GM18873 (cell line): ENCODE measurements at regions not wholly inside any gene's neighbourhood (a gene's known extent, or its start where the extent isn't known, plus 50 kb on each side); places are given as distances from the start of the nearest gene placed in this dataset.
A peak's percentile ranks its signal among the peaks of the same experiment; 100 is the strongest.

Source experiments
- ATAC-seq: cut with Tn5 transposase; IDR thresholded peaks from one replicate; pipeline ENCODE4 v1.9.1; 2021; ENCODE audit warnings: mild to moderate bottlenecking, moderate library complexity, moderate number of reproducible peaks; ENCODE audit not compliant: unreplicated experiment, low FRiP score

DNA sequence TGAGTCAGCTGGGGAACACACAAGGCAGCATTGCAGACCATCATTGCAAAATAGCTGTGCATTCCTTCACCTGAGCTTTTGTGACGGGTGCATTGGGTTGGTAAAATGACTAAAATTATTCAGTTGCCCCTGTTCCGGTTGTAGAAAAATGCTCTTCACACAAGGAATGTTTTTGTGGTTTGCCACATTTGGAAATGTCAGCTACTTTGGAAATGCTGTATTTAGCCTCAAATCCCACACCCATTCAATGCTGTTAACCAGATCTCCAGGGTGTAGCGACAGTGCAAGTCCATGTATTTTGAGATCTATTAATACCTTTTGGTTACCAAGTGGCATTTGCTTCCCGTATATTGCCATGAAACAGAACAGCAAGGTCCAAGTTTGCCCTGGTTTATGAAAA is 201.2 kb downstream of the FOXA2 start:
- no peak for ATAC-seq

- ATAC-seq = no peak
These were observed 201.6 kb downstream of the FOXA2 start for GRCh38 chr20:22382742-22383141.

DNA sequence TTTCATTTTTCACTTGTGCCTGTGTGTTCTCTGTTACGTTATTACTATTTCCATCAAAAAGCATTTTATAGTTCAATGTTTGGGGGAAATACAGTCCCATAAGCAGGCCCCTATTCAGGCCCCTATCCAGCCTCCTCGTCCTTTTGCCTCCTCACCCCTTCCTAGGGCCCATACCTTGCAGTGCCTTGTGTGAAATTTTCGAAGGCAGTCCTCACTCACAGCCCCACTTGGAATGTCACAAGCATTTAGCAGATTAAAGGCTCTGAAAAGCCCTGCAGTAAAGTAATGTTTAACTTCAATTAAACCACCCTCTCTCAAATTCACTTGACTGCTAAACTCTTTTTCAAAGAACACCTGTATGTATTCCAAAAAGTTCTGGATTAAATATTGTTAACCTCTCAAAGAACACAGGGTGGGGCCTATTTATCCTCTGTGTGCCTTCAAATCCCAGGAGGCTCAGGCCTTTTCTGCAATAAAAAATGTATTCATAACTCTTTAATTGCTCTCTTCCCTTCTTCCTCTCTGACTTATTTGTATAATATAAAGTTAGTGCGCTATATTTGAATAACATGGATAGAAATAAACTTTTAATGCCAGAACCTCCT is 202.5 kb downstream of the FOXA2 start:
- ATAC-seq = no peak

- no peak for ATAC-seq
These were observed 204.9 kb downstream of the FOXA2 start for GRCh38 chr20:22379472-22379871.

DNA sequence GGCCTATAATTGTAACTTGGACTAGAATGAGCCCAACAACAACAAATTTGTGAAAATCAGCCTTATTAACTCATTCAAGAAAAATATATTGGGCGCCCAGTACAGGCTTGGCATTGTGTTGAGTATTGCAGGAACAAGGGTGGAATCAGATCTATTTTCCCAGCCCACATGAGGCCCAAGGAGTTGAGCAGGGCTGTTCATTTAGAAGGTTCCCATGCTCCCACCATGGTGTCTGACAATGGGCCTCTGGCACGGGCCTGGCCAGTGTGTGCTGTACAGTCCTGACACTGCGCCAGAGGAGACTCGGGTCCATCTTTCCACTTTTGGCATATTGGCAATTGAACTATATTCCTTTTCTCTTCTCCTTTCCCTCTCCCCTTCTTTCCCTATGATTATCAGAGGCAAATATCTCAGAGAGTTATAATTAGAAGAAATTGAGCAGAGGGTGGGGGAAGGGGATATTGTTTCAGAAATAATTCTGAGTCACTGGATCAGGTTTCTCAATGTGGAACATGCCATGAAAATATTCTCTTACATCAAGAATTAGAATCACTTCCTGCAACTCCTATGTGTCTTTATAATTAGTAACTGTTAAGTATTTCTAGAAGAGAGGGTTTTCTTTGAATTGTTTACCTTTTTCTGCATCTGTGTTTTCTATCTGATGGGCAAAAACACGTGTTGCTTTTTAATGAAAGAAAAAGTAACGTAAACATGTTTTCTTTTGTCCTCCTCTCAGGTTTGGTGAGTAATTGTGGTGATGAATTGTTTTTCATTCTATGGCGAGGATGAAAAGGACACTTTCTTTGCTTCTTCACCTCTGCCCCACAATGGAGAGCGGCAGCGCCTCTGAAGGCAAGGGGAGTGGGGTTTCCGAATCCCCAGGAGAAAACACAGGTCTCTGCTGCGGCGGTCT is 209.4 kb downstream of the FOXA2 start:
- ATAC-seq = no peak

DNA sequence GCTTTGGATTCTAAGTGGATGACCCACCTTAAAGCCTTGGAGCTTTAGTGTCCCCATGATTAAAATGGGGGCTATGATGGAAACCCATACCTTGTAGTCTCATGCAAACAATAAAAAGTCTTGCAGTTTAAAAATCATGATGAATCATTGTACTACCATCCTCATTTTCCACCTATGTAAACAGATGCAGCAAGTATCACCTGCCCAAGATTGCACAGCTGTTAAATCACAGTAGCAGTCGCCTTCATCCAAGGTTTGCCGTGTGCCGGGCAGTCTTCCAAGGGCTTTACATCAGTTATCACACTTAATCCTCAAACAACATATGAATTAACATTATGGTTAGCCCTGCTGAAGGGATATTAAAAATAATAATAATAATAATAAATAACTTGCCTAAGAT is 210.3 kb downstream of the FOXA2 start:
- ATAC-seq = no peak

- ATAC-seq = no peak
These were observed 211.0 kb downstream of the FOXA2 start for GRCh38 chr20:22373164-22373895.

DNA sequence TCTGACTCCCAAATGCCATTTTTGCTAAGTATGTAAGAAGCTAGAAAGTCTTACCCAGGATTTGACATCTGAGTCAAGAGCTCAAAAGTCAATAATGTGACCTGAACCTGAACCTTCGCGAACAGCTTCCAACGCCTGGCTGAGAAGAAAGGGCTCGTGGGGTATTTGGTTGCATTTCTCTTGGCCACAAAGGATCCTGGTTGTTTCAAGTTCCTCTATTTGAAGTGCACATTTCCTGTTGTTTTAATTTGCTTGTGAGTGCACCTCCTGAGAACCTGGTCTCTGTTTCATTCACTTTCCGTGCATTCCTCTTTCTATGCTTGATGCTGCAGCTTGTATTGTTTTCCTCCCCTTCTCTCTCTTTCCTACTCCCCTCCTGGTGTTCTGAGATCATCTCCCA is 212.5 kb downstream of the FOXA2 start:
- ATAC-seq = peak; percentile 62

DNA sequence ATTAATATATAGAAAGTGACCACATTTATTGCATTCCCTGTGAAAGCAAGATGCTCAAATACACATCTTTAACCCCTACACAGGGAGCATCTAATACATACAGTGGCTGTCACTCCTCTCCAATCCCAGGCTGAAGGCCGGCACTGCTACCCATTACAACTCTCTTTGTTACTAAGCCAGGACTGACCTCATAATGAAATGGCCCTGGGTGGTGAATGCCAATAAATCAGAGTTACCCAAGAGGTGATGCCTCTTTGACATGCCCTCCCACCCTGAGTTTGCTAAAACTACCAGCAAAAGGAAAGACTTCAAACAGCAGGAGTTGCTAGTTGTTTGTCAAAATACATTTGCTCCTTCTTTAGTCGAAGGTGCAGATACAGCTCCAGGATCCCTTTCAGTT is 214.2 kb downstream of the FOXA2 start:
- ATAC-seq = no peak

GRCh38 chr20:22369100-22369499 is 215.3 kb downstream of the FOXA2 start:
- no peak for ATAC-seq

DNA sequence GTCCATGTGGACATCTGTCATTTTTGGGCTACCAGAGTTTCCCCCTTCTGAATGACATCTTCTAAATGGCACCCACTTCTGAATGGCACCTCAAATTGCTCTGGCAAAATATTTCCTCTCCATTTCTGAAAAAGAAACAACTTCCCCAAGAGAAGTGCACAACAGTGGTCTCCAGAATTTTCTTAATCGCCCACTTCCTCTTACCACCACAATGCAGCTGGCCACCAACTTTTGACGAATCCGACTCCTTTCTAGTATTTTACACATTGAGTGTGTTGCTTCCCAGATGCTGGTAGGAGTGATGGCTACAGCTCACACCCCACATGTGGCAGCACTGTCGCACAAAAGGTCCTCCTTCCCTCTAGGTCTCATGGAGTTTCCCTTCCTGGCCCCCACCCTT is 216.1 kb downstream of the FOXA2 start:
- no peak for ATAC-seq

GRCh38 chr20:22366631-22367030 is 217.7 kb downstream of the FOXA2 start:
- ATAC-seq = no peak

- ATAC-seq = no peak
These were observed 229.7 kb downstream of the FOXA2 start for GRCh38 chr20:22354647-22355046.

- ATAC-seq = no peak
These were observed 230.8 kb downstream of the FOXA2 start for GRCh38 chr20:22353586-22353985.

DNA sequence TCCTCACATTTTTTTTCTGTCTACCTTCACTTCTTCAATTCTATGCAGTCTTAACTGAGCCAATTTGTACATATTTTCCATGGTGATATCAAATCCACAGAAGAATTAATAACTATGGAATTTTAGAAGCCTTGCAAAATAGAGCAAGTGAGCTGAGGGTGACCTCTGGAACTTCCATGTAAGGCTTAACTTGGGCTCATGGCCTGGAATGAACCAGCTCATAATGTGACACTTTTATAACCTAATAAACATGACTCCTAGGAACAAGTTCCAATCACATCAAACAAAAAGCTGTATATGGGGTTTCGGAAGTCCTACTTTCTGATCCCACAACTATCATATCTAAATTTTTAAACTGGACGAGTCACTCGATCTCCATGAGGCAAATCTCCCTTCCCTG is 232.4 kb downstream of the FOXA2 start:
- no peak for ATAC-seq

- ATAC-seq = no peak
These were observed 233.7 kb downstream of the FOXA2 start for GRCh38 chr20:22350624-22351023.

- no peak for ATAC-seq
These were observed 236.4 kb downstream of the FOXA2 start for GRCh38 chr20:22348010-22348409.

GRCh38 chr20:22346716-22347115 is 237.7 kb downstream of the FOXA2 start:
- no peak for ATAC-seq

DNA sequence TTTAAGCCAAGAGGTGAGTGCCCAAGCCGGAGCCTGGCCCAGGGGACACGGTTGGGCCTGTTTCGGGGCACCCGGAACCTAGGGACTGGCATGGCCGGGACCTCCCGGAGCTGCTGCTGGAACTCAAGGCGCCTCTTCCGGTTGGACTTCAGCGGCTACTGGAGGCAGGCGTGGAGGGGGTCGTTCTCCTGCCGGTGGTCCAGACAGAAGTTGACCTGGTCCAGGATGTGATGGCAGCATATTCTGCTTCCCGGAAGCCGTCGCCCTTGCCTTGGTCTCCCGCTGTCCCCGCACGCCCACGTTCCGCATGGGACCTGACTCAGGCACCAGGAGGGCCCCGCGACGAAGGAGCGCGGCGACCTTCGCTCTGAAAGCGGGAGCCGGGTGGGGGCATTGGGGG is 240.8 kb downstream of the FOXA2 start:
- no peak for ATAC-seq

GRCh38 chr20:22342410-22342809 is 242.0 kb downstream of the FOXA2 start:
- ATAC-seq = no peak

GRCh38 chr20:22341508-22341907 is 242.9 kb downstream of the FOXA2 start:
- ATAC-seq = no peak
